ENCODE measurements at regions not wholly inside any gene's neighbourhood (a gene's known extent, or its start where the extent isn't known, plus 50 kb on each side); places are given as distances from the start of the nearest gene placed in this dataset.

DNA sequence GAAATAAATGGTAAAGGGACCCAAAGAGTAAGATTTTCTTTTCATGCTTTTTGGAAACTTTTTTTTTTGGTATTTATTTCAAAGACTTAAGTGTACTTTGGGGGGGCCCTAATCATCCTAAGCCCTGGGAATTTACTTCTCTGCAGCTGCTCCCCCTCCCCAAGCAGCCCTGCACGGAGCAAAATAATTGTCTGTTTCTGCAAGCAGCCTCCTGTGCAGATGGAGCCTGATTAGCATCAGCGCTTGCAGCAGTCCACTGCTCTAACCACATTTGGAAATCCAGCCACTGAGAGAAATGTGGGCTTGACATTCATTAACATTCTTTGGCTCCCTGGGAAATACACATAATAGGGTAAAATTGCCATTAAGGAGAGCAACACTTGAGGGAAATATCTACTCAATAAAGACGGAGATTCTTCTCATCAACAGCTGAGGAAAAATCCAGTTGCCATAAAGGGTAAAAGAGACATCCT is 309.2 kb upstream of the MAP3K7 start:
- no peak for TF ChIP-seq POLR2A (IDR thresholded peaks at IDR 0.05; ENCODE audit: low read depth, low read length)
- TF ChIP-seq POLR2AphosphoS5 (IDR thresholded peaks at IDR 0.05; ENCODE audit: low read depth, low read length), result no peak
